ENCODE measurements at regions not wholly inside any gene's neighbourhood (a gene's known extent, or its start where the extent isn't known, plus 50 kb on each side); places are given as distances from the start of the nearest gene placed in this dataset.

DNA sequence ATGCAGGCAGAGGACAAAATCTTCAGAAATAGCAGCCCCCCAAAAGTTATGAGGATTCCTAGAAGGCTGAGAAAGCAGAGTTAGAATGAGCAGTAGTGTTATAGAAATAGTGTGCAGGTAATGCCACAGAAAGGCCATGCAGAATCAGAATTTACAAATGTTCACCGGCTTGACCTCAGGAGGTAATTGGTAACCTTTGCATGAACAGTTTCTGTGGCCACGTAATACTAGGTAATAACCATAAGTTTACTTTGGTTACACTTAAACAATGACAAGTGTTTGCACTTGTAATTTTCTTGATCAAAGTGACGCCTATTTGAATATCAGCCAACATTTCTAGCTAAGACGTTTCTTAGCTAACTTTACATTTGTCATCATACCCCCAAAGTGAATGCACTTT lies 393.6 kb downstream of the GPAT3 start:
- H3K9me3 ChIP-seq (ENCODE audit: control insufficient read depth in 2 of 2, insufficient read depth in 1 of 2, low read depth in 1 of 2, low read length in 1 of 2): no peaks in the 10 kb centered on the region
- H3K27me3 ChIP-seq (ENCODE audit: control insufficient read depth in 3 of 3, insufficient read depth in 3 of 3, low read length in 3 of 3): no peaks in the 10 kb centered on the region
- no peak overlapping the region for H3K27ac ChIP-seq (ENCODE audit: low read depth in 1 of 3, low read length in 2 of 3)
- H3K4me3 ChIP-seq (ENCODE audit: low read depth in 1 of 3, low read length in 3 of 3): no peak overlapping the region
- H3K4me1 ChIP-seq (ENCODE audit: control insufficient read depth in 3 of 3, insufficient read depth in 2 of 3, low read depth in 1 of 3, low read length in 2 of 3): no peaks in the 10 kb centered on the region
- no peaks in the 10 kb centered on the region for H3K36me3 ChIP-seq (ENCODE audit: control insufficient read depth in 3 of 3, insufficient read depth in 2 of 3, low read depth in 1 of 3, low read length in 3 of 3)
- FAIRE-seq (no peak), DNase-seq (no peak)
- WGBS, 3 donors: 17 to 53% (median 45%) methylated on average over 4 of the region's 4 CpGs

DNA sequence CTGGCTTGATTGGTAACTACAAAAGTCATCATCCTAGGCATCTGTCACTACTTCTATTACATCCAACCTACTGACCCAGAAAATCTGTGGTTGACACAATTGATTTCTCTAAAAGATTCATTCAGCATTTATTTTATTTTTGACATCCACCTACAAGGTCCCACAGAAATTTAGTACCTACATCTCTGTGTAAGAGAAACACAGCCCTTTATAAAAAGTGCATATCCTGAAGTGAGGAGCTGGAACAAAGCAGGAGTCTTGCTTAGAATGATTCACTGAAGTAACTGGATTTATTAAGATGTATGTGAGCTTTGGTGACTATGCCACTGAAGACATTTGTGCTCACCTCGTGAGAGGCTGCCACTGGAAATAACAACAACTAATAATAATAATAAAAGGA lies 391.0 kb downstream of the GPAT3 start:
- FAIRE-seq: no peak
- no peak for DNase-seq
- no peak overlapping the region for H3K27ac ChIP-seq (ENCODE audit: low read depth in 1 of 3, low read length in 2 of 3)
- H3K9me3 ChIP-seq (ENCODE audit: control insufficient read depth in 2 of 2, insufficient read depth in 1 of 2, low read depth in 1 of 2, low read length in 1 of 2): no peaks in the 10 kb centered on the region
- H3K27me3 ChIP-seq (ENCODE audit: control insufficient read depth in 3 of 3, insufficient read depth in 3 of 3, low read length in 3 of 3): no peaks in the 10 kb centered on the region
- no peaks in the 10 kb centered on the region for H3K4me1 ChIP-seq (ENCODE audit: control insufficient read depth in 3 of 3, insufficient read depth in 2 of 3, low read depth in 1 of 3, low read length in 2 of 3)
- no peaks in the 10 kb centered on the region for H3K36me3 ChIP-seq (ENCODE audit: control insufficient read depth in 3 of 3, insufficient read depth in 2 of 3, low read depth in 1 of 3, low read length in 3 of 3)
- H3K4me3 ChIP-seq (ENCODE audit: low read depth in 1 of 3, low read length in 3 of 3): no peak overlapping the region
- WGBS, 3 donors: 26 to 55% (median 43%) methylated on average over 1 of the region's 1 CpG

GRCh38 chr4:83923341-83923740 lies 387.4 kb downstream of the GPAT3 start:
- Histone ChIP-seq H3K36me3 (ENCODE audit: control insufficient read depth in 3 of 3, insufficient read depth in 2 of 3, low read depth in 1 of 3, low read length in 3 of 3) (no peaks in the 10 kb centered on the region), H3K27ac (ENCODE audit: low read depth in 1 of 3, low read length in 2 of 3) (no peak overlapping the region), H3K4me1 (ENCODE audit: control insufficient read depth in 3 of 3, insufficient read depth in 2 of 3, low read depth in 1 of 3, low read length in 2 of 3) (no peaks in the 10 kb centered on the region), H3K9me3 (ENCODE audit: control insufficient read depth in 2 of 2, insufficient read depth in 1 of 2, low read depth in 1 of 2, low read length in 1 of 2) (no peaks in the 10 kb centered on the region), H3K4me3 (ENCODE audit: low read depth in 1 of 3, low read length in 3 of 3) (no peak overlapping the region), H3K27me3 (ENCODE audit: control insufficient read depth in 3 of 3, insufficient read depth in 3 of 3, low read length in 3 of 3) (no peaks in the 10 kb centered on the region)
- FAIRE-seq (no peak), DNase-seq (no peak)
- WGBS, 3 donors: 88 to 91% (median 88%) methylated on average over 1 of the region's 1 CpG

- FAIRE-seq (no peak), DNase-seq (no peak)
- H3K4me1 ChIP-seq (ENCODE audit: control insufficient read depth in 3 of 3, insufficient read depth in 2 of 3, low read depth in 1 of 3, low read length in 2 of 3): no peaks in the 10 kb centered on the region
- 23 to 48% (median 24%) methylated on average over 1 of the region's 1 CpG for WGBS, 3 donors
- H3K27ac ChIP-seq (ENCODE audit: low read depth in 1 of 3, low read length in 2 of 3): no peak overlapping the region
- no peaks in the 10 kb centered on the region for H3K36me3 ChIP-seq (ENCODE audit: control insufficient read depth in 3 of 3, insufficient read depth in 2 of 3, low read depth in 1 of 3, low read length in 3 of 3)
- H3K9me3 ChIP-seq (ENCODE audit: control insufficient read depth in 2 of 2, insufficient read depth in 1 of 2, low read depth in 1 of 2, low read length in 1 of 2): no peaks in the 10 kb centered on the region
- H3K4me3 ChIP-seq (ENCODE audit: low read depth in 1 of 3, low read length in 3 of 3): no peak overlapping the region
- H3K27me3 ChIP-seq (ENCODE audit: control insufficient read depth in 3 of 3, insufficient read depth in 3 of 3, low read length in 3 of 3): no peaks in the 10 kb centered on the region
These were observed 386.5 kb downstream of the GPAT3 start for GRCh38 chr4:83922402-83922801.

DNA sequence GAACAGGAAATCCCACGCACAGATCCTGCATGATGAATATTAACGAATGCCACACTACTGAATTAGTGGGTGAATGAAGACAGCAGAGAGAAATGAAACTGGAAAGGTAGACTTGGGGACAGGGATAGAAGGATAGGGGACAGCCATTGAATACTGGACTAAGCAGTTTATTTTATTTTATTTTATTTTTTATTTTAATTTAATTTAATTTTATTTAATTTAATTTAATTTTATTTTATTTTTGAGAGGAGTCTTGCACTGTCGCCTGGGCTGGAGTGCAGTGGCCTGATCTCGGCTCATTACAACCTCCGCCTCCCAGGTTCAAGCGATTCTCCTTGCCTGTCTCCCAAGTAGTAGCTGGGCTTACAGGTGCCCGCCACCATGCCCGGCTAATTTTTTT lies 385.2 kb downstream of the GPAT3 start:
- Histone ChIP-seq H3K27me3 (ENCODE audit: control insufficient read depth in 3 of 3, insufficient read depth in 3 of 3, low read length in 3 of 3) (no peaks in the 10 kb centered on the region), H3K4me3 (ENCODE audit: low read depth in 1 of 3, low read length in 3 of 3) (no peak overlapping the region), H3K27ac (ENCODE audit: low read depth in 1 of 3, low read length in 2 of 3) (no peak overlapping the region), H3K9me3 (ENCODE audit: control insufficient read depth in 2 of 2, insufficient read depth in 1 of 2, low read depth in 1 of 2, low read length in 1 of 2) (no peaks in the 10 kb centered on the region), H3K4me1 (ENCODE audit: control insufficient read depth in 3 of 3, insufficient read depth in 2 of 3, low read depth in 1 of 3, low read length in 2 of 3) (no peaks in the 10 kb centered on the region), H3K36me3 (ENCODE audit: control insufficient read depth in 3 of 3, insufficient read depth in 2 of 3, low read depth in 1 of 3, low read length in 3 of 3) (no peaks in the 10 kb centered on the region)
- FAIRE-seq: no peak
- 93 to 97% (median 94%) methylated on average over 8 of the region's 8 CpGs for WGBS, 3 donors
- DNase-seq: no peak

- DNase-seq: no peak
- Histone ChIP-seq H3K27me3 (ENCODE audit: control insufficient read depth in 3 of 3, insufficient read depth in 3 of 3, low read length in 3 of 3) (no peaks in the 10 kb centered on the region), H3K4me1 (ENCODE audit: control insufficient read depth in 3 of 3, insufficient read depth in 2 of 3, low read depth in 1 of 3, low read length in 2 of 3) (no peaks in the 10 kb centered on the region)
These were observed 384.5 kb downstream of the GPAT3 start for GRCh38 chr4:83920375-83920774.

GRCh38 chr4:83917572-83917971 lies 381.7 kb downstream of the GPAT3 start:
- no peak for FAIRE-seq
- 71 to 82% (median 75%) methylated on average over 8 of the region's 8 CpGs for WGBS, 3 donors

More at GRCh38 chr4:83920375-83920774, 384.5 kb downstream of the GPAT3 start:
- 81 to 88% (median 81%) methylated on average over 3 of the region's 3 CpGs for WGBS, 3 donors
- FAIRE-seq: no peak
- Histone ChIP-seq H3K27ac (ENCODE audit: low read depth in 1 of 3, low read length in 2 of 3) (no peak overlapping the region), H3K9me3 (ENCODE audit: control insufficient read depth in 2 of 2, insufficient read depth in 1 of 2, low read depth in 1 of 2, low read length in 1 of 2) (no peaks in the 10 kb centered on the region), H3K4me3 (ENCODE audit: low read depth in 1 of 3, low read length in 3 of 3) (no peak overlapping the region), H3K36me3 (ENCODE audit: control insufficient read depth in 3 of 3, insufficient read depth in 2 of 3, low read depth in 1 of 3, low read length in 3 of 3) (no peaks in the 10 kb centered on the region)

DNA sequence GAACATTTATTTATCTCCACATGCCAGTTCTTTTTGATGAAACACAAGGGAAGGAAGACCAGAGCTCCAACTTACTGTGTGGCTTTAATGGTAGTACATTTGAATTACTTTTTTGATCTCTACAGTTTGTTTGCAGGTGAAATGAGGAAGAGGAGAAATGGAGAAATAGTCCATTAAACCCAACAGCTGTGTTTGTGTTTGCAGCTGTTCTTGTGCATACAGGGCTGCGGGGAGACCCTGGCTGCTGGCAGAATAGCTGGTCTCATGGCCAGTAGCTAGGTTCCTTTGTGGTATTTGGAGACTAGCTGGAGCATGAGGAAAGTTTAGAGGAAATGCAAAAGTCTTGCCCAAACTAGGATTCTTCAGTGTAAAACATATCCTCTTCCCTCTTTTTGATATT lies 374.8 kb downstream of the GPAT3 start:
- DNase-seq (no peak), FAIRE-seq (no peak)
- Histone ChIP-seq H3K4me1 (ENCODE audit: control insufficient read depth in 3 of 3, insufficient read depth in 2 of 3, low read depth in 1 of 3, low read length in 2 of 3) (no peaks in the 10 kb centered on the region), H3K36me3 (ENCODE audit: control insufficient read depth in 3 of 3, insufficient read depth in 2 of 3, low read depth in 1 of 3, low read length in 3 of 3) (no peaks in the 10 kb centered on the region), H3K4me3 (ENCODE audit: low read depth in 1 of 3, low read length in 3 of 3) (no peak overlapping the region), H3K9me3 (ENCODE audit: control insufficient read depth in 2 of 2, insufficient read depth in 1 of 2, low read depth in 1 of 2, low read length in 1 of 2) (no peaks in the 10 kb centered on the region), H3K27me3 (ENCODE audit: control insufficient read depth in 3 of 3, insufficient read depth in 3 of 3, low read length in 3 of 3) (no peaks in the 10 kb centered on the region), H3K27ac (ENCODE audit: low read depth in 1 of 3, low read length in 2 of 3) (no peak overlapping the region)
- 26 to 30% (median 30%) methylated on average over 1 of the region's 1 CpG for WGBS, 3 donors

More at GRCh38 chr4:83917572-83917971, 381.7 kb downstream of the GPAT3 start:
- no peaks in the 10 kb centered on the region for H3K4me1 ChIP-seq (ENCODE audit: control insufficient read depth in 3 of 3, insufficient read depth in 2 of 3, low read depth in 1 of 3, low read length in 2 of 3)
- H3K36me3 ChIP-seq (ENCODE audit: control insufficient read depth in 3 of 3, insufficient read depth in 2 of 3, low read depth in 1 of 3, low read length in 3 of 3): no peaks in the 10 kb centered on the region
- H3K4me3 ChIP-seq (ENCODE audit: low read depth in 1 of 3, low read length in 3 of 3): no peak overlapping the region
- no peaks in the 10 kb centered on the region for H3K9me3 ChIP-seq (ENCODE audit: control insufficient read depth in 2 of 2, insufficient read depth in 1 of 2, low read depth in 1 of 2, low read length in 1 of 2)
- DNase-seq: no peak
- no peaks in the 10 kb centered on the region for H3K27me3 ChIP-seq (ENCODE audit: control insufficient read depth in 3 of 3, insufficient read depth in 3 of 3, low read length in 3 of 3)
- H3K27ac ChIP-seq (ENCODE audit: low read depth in 1 of 3, low read length in 2 of 3): no peak overlapping the region

GRCh38 chr4:83906561-83906960 lies 370.7 kb downstream of the GPAT3 start:
- FAIRE-seq (no peak), DNase-seq (no peak)
- WGBS, 3 donors: 63 to 65% (median 64%) methylated on average over 2 of the region's 2 CpGs
- Histone ChIP-seq H3K9me3 (ENCODE audit: control insufficient read depth in 2 of 2, insufficient read depth in 1 of 2, low read depth in 1 of 2, low read length in 1 of 2) (no peaks in the 10 kb centered on the region), H3K36me3 (ENCODE audit: control insufficient read depth in 3 of 3, insufficient read depth in 2 of 3, low read depth in 1 of 3, low read length in 3 of 3) (no peaks in the 10 kb centered on the region), H3K4me3 (ENCODE audit: low read depth in 1 of 3, low read length in 3 of 3) (no peak overlapping the region), H3K27ac (ENCODE audit: low read depth in 1 of 3, low read length in 2 of 3) (no peak overlapping the region), H3K27me3 (ENCODE audit: control insufficient read depth in 3 of 3, insufficient read depth in 3 of 3, low read length in 3 of 3) (no peaks in the 10 kb centered on the region), H3K4me1 (ENCODE audit: control insufficient read depth in 3 of 3, insufficient read depth in 2 of 3, low read depth in 1 of 3, low read length in 2 of 3) (no peaks in the 10 kb centered on the region)
